Esophagus muscularis mucosa (tissue), 4 donors: ENCODE measurements at regions not wholly inside any gene's neighbourhood (a gene's known extent, or its start where the extent isn't known, plus 50 kb on each side); places are given as distances from the start of the nearest gene placed in this dataset.

ENCODE experiments used
- CTCF ChIP-seq, 3 experiments: fragments of 200-600 bp in 2 of 3; fragments of 450-650 bp in 1 of 3; sonication (generic) in 2 of 3; IDR thresholded peaks; one replicate each; pipeline ENCODE4 v1.5.1; 2017 to 2019; ENCODE audit warnings: antibody characterized with exemption in 3 of 3, mild to moderate bottlenecking in 2 of 3, moderate library complexity in 1 of 3
- EP300 ChIP-seq: sonication (generic); formaldehyde crosslinking; IDR thresholded peaks from one replicate; pipeline ENCODE4 v1.6.1; 2017; ENCODE audit warnings: antibody characterized with exemption
- POLR2A ChIP-seq: fragments of 450-650 bp; IDR thresholded peaks from one replicate; pipeline ENCODE4 v1.6.1; 2017; ENCODE audit warnings: antibody characterized with exemption, moderate library complexity, mild to moderate bottlenecking, low read depth
- POLR2AphosphoS5 ChIP-seq, 2 donors: sonication (generic); formaldehyde crosslinking; IDR thresholded peaks; one replicate each; pipeline ENCODE4 v1.6.1; 2017; ENCODE audit warnings: antibody characterized with exemption in 2 of 2

- no peak for TF ChIP-seq POLR2A
- no peak for TF ChIP-seq CTCF (IDR thresholded peaks at IDR 0.05)
- no peak for TF ChIP-seq EP300
- no peak for TF ChIP-seq POLR2AphosphoS5 (IDR thresholded peaks at IDR 0.05)
These were observed 464.3 kb upstream of the NRP1 start for GRCh38 chr10:33798754-33799153.
